ENCODE measurements at regions not wholly inside any gene's neighbourhood (a gene's known extent, or its start where the extent isn't known, plus 50 kb on each side); places are given as distances from the start of the nearest gene placed in this dataset.

- WGBS = 69% methylated on average over 3 of the region's 3 CpGs
These were observed 77.2 kb downstream of the RPL10L start for GRCh38 chr14:46574221-46574977.

GRCh38 chr14:46573498-46573897, 78.1 kb downstream of the RPL10L start:
- H3K9ac ChIP-seq (ENCODE audit: low read depth in 1 of 2, low read length in 2 of 2) = no peak overlapping the region
- H3K27me3 ChIP-seq (ENCODE audit: control insufficient read depth in 4 of 4, insufficient read depth in 4 of 4, low read length in 3 of 4) = no peaks in the 10 kb centered on the region
- no peak for TF ChIP-seq ZBTB33 (IDR thresholded peaks at IDR 0.05)
- no peak overlapping the region for H3K4me3 ChIP-seq (ENCODE audit: low read depth in 1 of 3, low read length in 3 of 3)
- H3K9me3 ChIP-seq (ENCODE audit: control insufficient read depth in 4 of 4, low read length in 3 of 4) = no peaks in the 10 kb centered on the region
- no peak overlapping the region for H3K27ac ChIP-seq (ENCODE audit: low read depth in 1 of 2, low read length in 2 of 2)
- H3K4me1 ChIP-seq (ENCODE audit: control insufficient read depth in 4 of 4, insufficient read depth in 4 of 4, low read length in 3 of 4) = no peaks in the 10 kb centered on the region
- DNase-seq (ENCODE audit: low spot score) = no peak
- H3K36me3 ChIP-seq (ENCODE audit: control insufficient read depth in 4 of 4, insufficient read depth in 3 of 4, low read depth in 1 of 4, low read length in 3 of 4) = no peaks in the 10 kb centered on the region

More at GRCh38 chr14:46574221-46574977, 77.2 kb downstream of the RPL10L start:
- H3K36me3 ChIP-seq (ENCODE audit: control insufficient read depth in 4 of 4, insufficient read depth in 3 of 4, low read depth in 1 of 4, low read length in 3 of 4) = no peaks in the 10 kb centered on the region
- TF ChIP-seq REST (IDR thresholded peaks at IDR 0.05) (no peak), TAF1 (conservative IDR thresholded peaks at IDR 0.05) (no peak), RAD21 (IDR thresholded peaks at IDR 0.05) (no peak), ZBTB33 (IDR thresholded peaks at IDR 0.05) (no peak), ATF3 (IDR thresholded peaks at IDR 0.05) (no peak), HNF4A (conservative IDR thresholded peaks at IDR 0.05) (no peak), GABPA (IDR thresholded peaks at IDR 0.05 in 1 of 2, conservative IDR thresholded peaks at IDR 0.05 in 1 of 2) (no peak), MAX (IDR thresholded peaks at IDR 0.05) (no peak), JUND (IDR thresholded peaks at IDR 0.05) (no peak), YY1 (IDR thresholded peaks at IDR 0.05) (no peak)
- DNase-seq (ENCODE audit: low spot score) = no peak
- no peaks in the 10 kb centered on the region for H3K4me1 ChIP-seq (ENCODE audit: control insufficient read depth in 4 of 4, insufficient read depth in 4 of 4, low read length in 3 of 4)
- no peaks in the 10 kb centered on the region for H3K27me3 ChIP-seq (ENCODE audit: control insufficient read depth in 4 of 4, insufficient read depth in 4 of 4, low read length in 3 of 4)
- no peak overlapping the region for H3K4me3 ChIP-seq (ENCODE audit: low read depth in 1 of 3, low read length in 3 of 3)
- no peaks in the 10 kb centered on the region for H3K9me3 ChIP-seq (ENCODE audit: control insufficient read depth in 4 of 4, low read length in 3 of 4)
- no peak overlapping the region for H3K27ac ChIP-seq (ENCODE audit: low read depth in 1 of 2, low read length in 2 of 2)
- H3K9ac ChIP-seq (ENCODE audit: low read depth in 1 of 2, low read length in 2 of 2) = no peak overlapping the region

Data from liver (tissue), 7 donors.